Natural killer cell treated with Interleukin-12 subunit alpha and Interleukin-12 subunit beta and Interleukin-15 and Interleukin-18, amount 100 ng/mL, for 72 hours (primary cell): ENCODE measurements at regions not wholly inside any gene's neighbourhood (a gene's known extent, or its start where the extent isn't known, plus 50 kb on each side); places are given as distances from the start of the nearest gene placed in this dataset.
"Not testable (repeated sequence)": the region's sequence is repeated elsewhere in the genome, so short reads cannot be mapped to it uniquely, and the experiment has no call there.

ENCODE experiments used
- ATAC-seq, 2 donors: fragments of 150-1000 bp; cut with Tn5 transposase in 1 of 2; sonication (Bioruptor Pico), chemical (Tn5 transposase) in 1 of 2; 2 replicates each; pipeline ENCODE4 v1.10.0; 2021
- DNase-seq: peaks from one replicate; pipeline ENCODE4 v3.0.0; 2022; ENCODE audit warnings: low spot score
- H3K27ac Mint-ChIP-seq, 2 donors: 1 replicate in 1 of 2; 2 replicates in 1 of 2; pipeline ENCODE4 v1.8.0; 2022; ENCODE audit warnings: mixed read lengths in 2 of 2, mild to moderate bottlenecking in 1 of 2, moderate library complexity in 1 of 2
- H3K27me3 Mint-ChIP-seq, 2 donors: 1 replicate in 1 of 2; 2 replicates in 1 of 2; pipeline ENCODE4 v1.8.0; 2022; ENCODE audit warnings: mixed read lengths in 2 of 2
- H3K36me3 Mint-ChIP-seq: one replicate; pipeline ENCODE4 v1.8.0; 2022; ENCODE audit warnings: mixed read lengths
- H3K4me1 Mint-ChIP-seq, 2 donors: 1 replicate in 1 of 2; 2 replicates in 1 of 2; pipeline ENCODE4 v1.8.0; 2022; ENCODE audit warnings: low read depth in 2 of 2, mixed read lengths in 2 of 2, mild to moderate bottlenecking in 1 of 2
- H3K4me3 Mint-ChIP-seq: one replicate; pipeline ENCODE4 v1.8.0; 2022; ENCODE audit warnings: mixed read lengths
- H3K9me3 Mint-ChIP-seq: 2 replicates; pipeline ENCODE4 v1.8.0; 2022; ENCODE audit warnings: mixed read lengths

GRCh38 chr3:154818676-154819255 is 261.4 kb upstream of the MME start:
- H3K27me3 Mint-ChIP-seq = no peaks in the 10 kb centered on the region
- H3K9me3 Mint-ChIP-seq = peaks cover 14% of the 10 kb centered on the region
- H3K4me3 Mint-ChIP-seq = no peak overlapping the region
- ATAC-seq (no peak), DNase-seq (no peak)
- H3K4me1 Mint-ChIP-seq = no peaks in the 10 kb centered on the region
- no peak overlapping the region for H3K27ac Mint-ChIP-seq
- H3K36me3 Mint-ChIP-seq = no peaks in the 10 kb centered on the region

GRCh38 chr3:154810017-154810416 is 270.1 kb upstream of the MME start:
- H3K27me3 Mint-ChIP-seq, H3K27ac Mint-ChIP-seq, H3K36me3 Mint-ChIP-seq, ATAC-seq, H3K4me1 Mint-ChIP-seq, H3K4me3 Mint-ChIP-seq, DNase-seq: not testable (repeated sequence)
- H3K9me3 Mint-ChIP-seq = peaks cover 15% of the 10 kb centered on the region

- no peak overlapping the region for H3K27ac Mint-ChIP-seq
- H3K36me3 Mint-ChIP-seq = peaks cover 4% of the 10 kb centered on the region
- ATAC-seq (no peak), DNase-seq (no peak)
- no peak overlapping the region for H3K4me3 Mint-ChIP-seq
- peaks cover 8% of the 10 kb centered on the region for H3K9me3 Mint-ChIP-seq
- no peaks in the 10 kb centered on the region for H3K4me1 Mint-ChIP-seq
- H3K27me3 Mint-ChIP-seq = no peaks in the 10 kb centered on the region
Measured at GRCh38 chr3:154801729-154802128, 278.4 kb upstream of the MME start.

- no peak overlapping the region for H3K27ac Mint-ChIP-seq
- no peaks in the 10 kb centered on the region for H3K36me3 Mint-ChIP-seq
- ATAC-seq (no peak), DNase-seq (no peak)
- H3K4me1 Mint-ChIP-seq = no peaks in the 10 kb centered on the region
- H3K27me3 Mint-ChIP-seq = no peaks in the 10 kb centered on the region
- H3K4me3 Mint-ChIP-seq = no peak overlapping the region
- H3K9me3 Mint-ChIP-seq = no peaks in the 10 kb centered on the region
Measured at GRCh38 chr3:154799800-154800199, 280.3 kb upstream of the MME start.

- no peak overlapping the region for H3K27ac Mint-ChIP-seq
- DNase-seq (no peak), ATAC-seq (no peak)
- H3K27me3 Mint-ChIP-seq = no peaks in the 10 kb centered on the region
- no peaks in the 10 kb centered on the region for H3K4me1 Mint-ChIP-seq
- H3K36me3 Mint-ChIP-seq = no peaks in the 10 kb centered on the region
- no peak overlapping the region for H3K4me3 Mint-ChIP-seq
- H3K9me3 Mint-ChIP-seq = no peaks in the 10 kb centered on the region
Measured at GRCh38 chr3:154795582-154795981, 284.5 kb upstream of the MME start.

- Mint-ChIP-seq H3K4me1 (no peaks in the 10 kb centered on the region), H3K36me3 (no peaks in the 10 kb centered on the region), H3K27ac (no peak overlapping the region), H3K9me3 (no peaks in the 10 kb centered on the region), H3K4me3 (no peak overlapping the region), H3K27me3 (no peaks in the 10 kb centered on the region)
- no peak for ATAC-seq
- DNase-seq = no peak
Measured at GRCh38 chr3:154794814-154795445, 285.2 kb upstream of the MME start.

- H3K27me3 Mint-ChIP-seq = no peaks in the 10 kb centered on the region
- no peak for ATAC-seq
- no peaks in the 10 kb centered on the region for H3K4me1 Mint-ChIP-seq
Measured at GRCh38 chr3:154794391-154794790, 285.7 kb upstream of the MME start.

GRCh38 chr3:154792828-154793227 is 287.3 kb upstream of the MME start:
- no peaks in the 10 kb centered on the region for H3K27me3 Mint-ChIP-seq
- H3K4me1 Mint-ChIP-seq = no peaks in the 10 kb centered on the region
- H3K36me3 Mint-ChIP-seq = no peaks in the 10 kb centered on the region
- DNase-seq (no peak), ATAC-seq (no peak)
- no peak overlapping the region for H3K27ac Mint-ChIP-seq
- no peak overlapping the region for H3K4me3 Mint-ChIP-seq
- H3K9me3 Mint-ChIP-seq = peaks cover 5% of the 10 kb centered on the region

More at GRCh38 chr3:154794391-154794790, 285.7 kb upstream of the MME start:
- peaks cover under 1% of the 10 kb centered on the region for H3K9me3 Mint-ChIP-seq
- no peak overlapping the region for H3K4me3 Mint-ChIP-seq
- no peaks in the 10 kb centered on the region for H3K36me3 Mint-ChIP-seq
- H3K27ac Mint-ChIP-seq = no peak overlapping the region
- DNase-seq = no peak

- no peaks in the 10 kb centered on the region for H3K4me1 Mint-ChIP-seq
- no peaks in the 10 kb centered on the region for H3K27me3 Mint-ChIP-seq
- peaks cover 5% of the 10 kb centered on the region for H3K9me3 Mint-ChIP-seq
- no peak for DNase-seq
- H3K36me3 Mint-ChIP-seq = no peaks in the 10 kb centered on the region
- ATAC-seq = no peak
- no peak overlapping the region for H3K4me3 Mint-ChIP-seq
- no peak overlapping the region for H3K27ac Mint-ChIP-seq
Measured at GRCh38 chr3:154791611-154792010, 288.5 kb upstream of the MME start.

GRCh38 chr3:154786724-154787123 is 293.4 kb upstream of the MME start:
- ATAC-seq = no peak
- H3K36me3 Mint-ChIP-seq = no peaks in the 10 kb centered on the region
- H3K27me3 Mint-ChIP-seq = no peaks in the 10 kb centered on the region
- H3K9me3 Mint-ChIP-seq = peaks cover 6% of the 10 kb centered on the region
- no peak overlapping the region for H3K27ac Mint-ChIP-seq
- no peak overlapping the region for H3K4me3 Mint-ChIP-seq
- no peaks in the 10 kb centered on the region for H3K4me1 Mint-ChIP-seq
- no peak for DNase-seq

GRCh38 chr3:154783521-154783931 is 296.6 kb upstream of the MME start:
- DNase-seq = no peak
- no peak for ATAC-seq
- Mint-ChIP-seq H3K9me3 (peaks cover 11% of the 10 kb centered on the region), H3K27me3 (no peaks in the 10 kb centered on the region), H3K4me3 (no peak overlapping the region), H3K27ac (no peak overlapping the region), H3K36me3 (no peaks in the 10 kb centered on the region), H3K4me1 (no peaks in the 10 kb centered on the region)

- Mint-ChIP-seq H3K36me3 (no peaks in the 10 kb centered on the region), H3K4me1 (no peaks in the 10 kb centered on the region), H3K27me3 (no peaks in the 10 kb centered on the region), H3K9me3 (peaks cover 11% of the 10 kb centered on the region), H3K27ac (no peak overlapping the region), H3K4me3 (no peak overlapping the region)
- ATAC-seq (no peak), DNase-seq (no peak)
Measured at GRCh38 chr3:154783061-154783460, 297.1 kb upstream of the MME start.

- Mint-ChIP-seq H3K4me3 (no peak overlapping the region), H3K4me1 (no peaks in the 10 kb centered on the region), H3K27ac (no peak overlapping the region), H3K27me3 (no peaks in the 10 kb centered on the region), H3K9me3 (peaks cover 14% of the 10 kb centered on the region), H3K36me3 (no peaks in the 10 kb centered on the region)
- ATAC-seq (no peak), DNase-seq (no peak)
Measured at GRCh38 chr3:154782151-154782550, 298.0 kb upstream of the MME start.

GRCh38 chr3:154781595-154781994 is 298.5 kb upstream of the MME start:
- no peak for ATAC-seq
- H3K4me1 Mint-ChIP-seq = no peaks in the 10 kb centered on the region
- H3K9me3 Mint-ChIP-seq = peaks cover 14% of the 10 kb centered on the region
- H3K4me3 Mint-ChIP-seq = no peak overlapping the region
- H3K27ac Mint-ChIP-seq = no peak overlapping the region
- DNase-seq = no peak
- no peaks in the 10 kb centered on the region for H3K36me3 Mint-ChIP-seq
- no peaks in the 10 kb centered on the region for H3K27me3 Mint-ChIP-seq

- H3K9me3 Mint-ChIP-seq = peaks cover 14% of the 10 kb centered on the region
- no peak overlapping the region for H3K27ac Mint-ChIP-seq
- H3K27me3 Mint-ChIP-seq = no peaks in the 10 kb centered on the region
- no peaks in the 10 kb centered on the region for H3K4me1 Mint-ChIP-seq
- no peak for ATAC-seq
- no peak for DNase-seq
- H3K4me3 Mint-ChIP-seq = no peak overlapping the region
- H3K36me3 Mint-ChIP-seq = no peaks in the 10 kb centered on the region
Measured at GRCh38 chr3:154780263-154780662, 299.9 kb upstream of the MME start.
